ENCODE measurements at regions not wholly inside any gene's neighbourhood (a gene's known extent, or its start where the extent isn't known, plus 50 kb on each side); places are given as distances from the start of the nearest gene placed in this dataset.
A peak's percentile ranks its signal among the peaks of the same experiment; 100 is the strongest.

- TF ChIP-seq, protein P1, sequence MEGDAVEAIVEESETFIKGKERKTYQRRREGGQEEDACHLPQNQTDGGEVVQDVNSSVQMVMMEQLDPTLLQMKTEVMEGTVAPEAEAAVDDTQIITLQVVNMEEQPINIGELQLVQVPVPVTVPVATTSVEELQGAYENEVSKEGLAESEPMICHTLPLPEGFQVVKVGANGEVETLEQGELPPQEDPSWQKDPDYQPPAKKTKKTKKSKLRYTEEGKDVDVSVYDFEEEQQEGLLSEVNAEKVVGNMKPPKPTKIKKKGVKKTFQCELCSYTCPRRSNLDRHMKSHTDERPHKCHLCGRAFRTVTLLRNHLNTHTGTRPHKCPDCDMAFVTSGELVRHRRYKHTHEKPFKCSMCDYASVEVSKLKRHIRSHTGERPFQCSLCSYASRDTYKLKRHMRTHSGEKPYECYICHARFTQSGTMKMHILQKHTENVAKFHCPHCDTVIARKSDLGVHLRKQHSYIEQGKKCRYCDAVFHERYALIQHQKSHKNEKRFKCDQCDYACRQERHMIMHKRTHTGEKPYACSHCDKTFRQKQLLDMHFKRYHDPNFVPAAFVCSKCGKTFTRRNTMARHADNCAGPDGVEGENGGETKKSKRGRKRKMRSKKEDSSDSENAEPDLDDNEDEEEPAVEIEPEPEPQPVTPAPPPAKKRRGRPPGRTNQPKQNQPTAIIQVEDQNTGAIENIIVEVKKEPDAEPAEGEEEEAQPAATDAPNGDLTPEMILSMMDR (conservative IDR thresholded peaks at IDR 0.05): no peak
- TF ChIP-seq EZH2 (IDR thresholded peaks at IDR 0.05; ENCODE audit: low read depth): no peak
- peaks cover 27% of the 10 kb centered on the region for H3K4me1 ChIP-seq (replicated peaks; ENCODE audit: insufficient read depth)
- no peak overlapping the region for H3K4me2 ChIP-seq
- H3K27me3 ChIP-seq (ENCODE audit: insufficient read depth, low read depth): no peaks in the 10 kb centered on the region
- no peak overlapping the region for H2AFZ ChIP-seq
- H3K4me3 ChIP-seq: no peak overlapping the region
- H3K27ac ChIP-seq: no peak overlapping the region
- DNase-seq: no peak
- no peaks in the 10 kb centered on the region for H3K9me2 ChIP-seq (ENCODE audit: insufficient read depth)
- intact Hi-C loops (cut with micrococcal nuclease; ENCODE audit: unreplicated experiment): no loop called here
- no TSS peak for BruUV-seq (replicated peaks)
- no peaks in the 10 kb centered on the region for H3K36me3 ChIP-seq (ENCODE audit: low read depth)
- ChIA-PET CTCF (no interaction called here), POLR2A (ENCODE audit: unreplicated experiment) (no interaction called here)
- H3K9me3 ChIP-seq (ENCODE audit: insufficient read depth, low read depth): no peaks in the 10 kb centered on the region
- no peaks in the 10 kb centered on the region for H4K20me1 ChIP-seq (ENCODE audit: insufficient read depth)
- no peaks in the 10 kb centered on the region for H3K79me2 ChIP-seq (ENCODE audit: low read depth)
- H3F3A ChIP-seq (ENCODE audit: insufficient read depth, low read depth): peaks cover 13% of the 10 kb centered on the region
These were observed 209.5 kb downstream of the FOXD2 start for GRCh38 chr1:47647327-47647845.

DNA sequence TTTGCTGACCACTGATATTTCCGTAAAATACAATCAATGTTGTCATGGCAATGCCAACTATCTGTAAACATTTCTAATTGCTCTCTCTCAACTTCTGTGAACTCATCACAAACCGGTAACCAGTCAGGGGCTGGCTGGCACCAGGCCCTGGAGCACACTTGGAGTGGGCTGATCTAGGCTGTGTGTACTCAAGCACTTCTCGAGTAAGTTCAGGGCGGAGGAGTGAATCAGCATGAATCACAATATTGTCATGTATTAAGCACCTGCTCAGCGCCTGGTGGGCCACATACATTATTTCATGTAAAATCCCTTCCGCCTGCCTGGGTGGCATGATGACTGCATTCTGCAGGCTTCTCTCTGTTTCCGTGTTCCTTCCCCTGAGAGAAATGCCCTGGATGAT lies 212.4 kb downstream of the FOXD2 start:
- Histone ChIP-seq H3K9me3 (ENCODE audit: insufficient read depth, low read depth) (no peaks in the 10 kb centered on the region), H3K4me1 (replicated peaks; ENCODE audit: insufficient read depth) (peaks cover 27% of the 10 kb centered on the region), H4K20me1 (ENCODE audit: insufficient read depth) (no peaks in the 10 kb centered on the region), H3K36me3 (ENCODE audit: low read depth) (no peaks in the 10 kb centered on the region), H3K27ac (peak overlapping the region; percentile 69), H3K27me3 (ENCODE audit: insufficient read depth, low read depth) (no peaks in the 10 kb centered on the region), H2AFZ (no peak overlapping the region), H3K4me2 (peak overlapping the region; percentile 33), H3K4me3 (no peak overlapping the region), H3K79me2 (ENCODE audit: low read depth) (no peaks in the 10 kb centered on the region), H3K9me2 (ENCODE audit: insufficient read depth) (no peaks in the 10 kb centered on the region), H3F3A (ENCODE audit: insufficient read depth, low read depth) (peaks cover 13% of the 10 kb centered on the region)
- intact Hi-C loops (cut with micrococcal nuclease; ENCODE audit: unreplicated experiment): no loop called here
- CTCF ChIA-PET: no interaction called here
- peak; percentile 53 to 99 for DNase-seq
- no peak for TF ChIP-seq EZH2 (IDR thresholded peaks at IDR 0.05; ENCODE audit: low read depth)
- TF ChIP-seq, protein P1 (conservative IDR thresholded peaks at IDR 0.05): no peak
- no TSS peak for BruUV-seq (replicated peaks)
- POLR2A ChIA-PET (ENCODE audit: unreplicated experiment): no interaction called here

DNA sequence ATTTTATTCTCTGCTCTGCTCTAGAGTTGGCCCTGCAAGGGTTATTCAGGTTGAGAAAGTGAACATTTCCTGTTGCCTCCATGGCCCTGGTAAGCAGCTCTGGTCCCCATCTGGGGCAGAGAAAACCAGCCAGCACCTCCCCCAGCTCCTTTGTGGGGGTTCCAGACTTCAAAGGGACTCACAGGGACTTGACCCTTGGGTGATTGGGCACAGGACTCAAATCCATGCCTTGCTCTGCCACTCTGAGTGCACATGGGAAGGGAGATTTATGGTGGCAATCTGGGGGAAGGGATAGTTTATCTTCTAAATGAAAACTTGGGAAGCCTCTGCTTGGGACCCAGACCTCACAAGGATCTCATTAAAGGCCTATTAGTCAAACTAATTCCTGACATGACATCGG lies 212.8 kb downstream of the FOXD2 start:
- Histone ChIP-seq H3K4me3 (no peak overlapping the region), H3K4me1 (replicated peaks; ENCODE audit: insufficient read depth) (peaks cover 27% of the 10 kb centered on the region), H3K9me2 (ENCODE audit: insufficient read depth) (no peaks in the 10 kb centered on the region), H3K9me3 (ENCODE audit: insufficient read depth, low read depth) (no peaks in the 10 kb centered on the region), H3K4me2 (peak overlapping the region; percentile 33), H2AFZ (no peak overlapping the region), H3K27ac (peak overlapping the region; percentile 69), H3K79me2 (ENCODE audit: low read depth) (no peaks in the 10 kb centered on the region), H3K36me3 (ENCODE audit: low read depth) (no peaks in the 10 kb centered on the region), H3K27me3 (ENCODE audit: insufficient read depth, low read depth) (no peaks in the 10 kb centered on the region), H4K20me1 (ENCODE audit: insufficient read depth) (no peaks in the 10 kb centered on the region), H3F3A (ENCODE audit: insufficient read depth, low read depth) (peaks cover 13% of the 10 kb centered on the region)
- no peak for TF ChIP-seq EZH2 (IDR thresholded peaks at IDR 0.05; ENCODE audit: low read depth)
- TF ChIP-seq, protein P1 (conservative IDR thresholded peaks at IDR 0.05): no peak
- ChIA-PET POLR2A (ENCODE audit: unreplicated experiment) (no interaction called here), CTCF (no interaction called here)
- DNase-seq: no peak
- intact Hi-C loops (cut with micrococcal nuclease; ENCODE audit: unreplicated experiment): no loop called here
- no TSS peak for BruUV-seq (replicated peaks)
